NCI-H460 (cell line): ENCODE measurements at regions not wholly inside any gene's neighbourhood (a gene's known extent, or its start where the extent isn't known, plus 50 kb on each side); places are given as distances from the start of the nearest gene placed in this dataset.

Experiments
- DNase-seq: peaks from one replicate; pipeline ENCODE4 v3.0.0-alpha.2; 2016; ENCODE audit warnings: low read depth; ENCODE audit errors: extremely low read depth

- no peak for DNase-seq
These were observed 347.7 kb upstream of the TGFBR2 start for GRCh38 chr3:30258426-30259392.

- DNase-seq, result no peak
These were observed 346.7 kb upstream of the TGFBR2 start for GRCh38 chr3:30259730-30260129.

GRCh38 chr3:30260762-30261161 lies 345.6 kb upstream of the TGFBR2 start:
- DNase-seq, result no peak

- no peak for DNase-seq
These were observed 343.0 kb upstream of the TGFBR2 start for GRCh38 chr3:30263238-30263924.

GRCh38 chr3:30263925-30264313 lies 342.5 kb upstream of the TGFBR2 start:
- no peak for DNase-seq

GRCh38 chr3:30266524-30266923 lies 339.9 kb upstream of the TGFBR2 start:
- no peak for DNase-seq

- no peak for DNase-seq
These were observed 338.1 kb upstream of the TGFBR2 start for GRCh38 chr3:30268288-30268687.

GRCh38 chr3:30269751-30270445 lies 336.5 kb upstream of the TGFBR2 start:
- DNase-seq, result no peak

- no peak for DNase-seq
These were observed 334.6 kb upstream of the TGFBR2 start for GRCh38 chr3:30271781-30272180.

- no peak for DNase-seq
These were observed 332.9 kb upstream of the TGFBR2 start for GRCh38 chr3:30273304-30274072.

GRCh38 chr3:30277494-30277893 lies 328.9 kb upstream of the TGFBR2 start:
- DNase-seq, result no peak

- DNase-seq, result no peak
These were observed 324.9 kb upstream of the TGFBR2 start for GRCh38 chr3:30281526-30281925.

- DNase-seq, result no peak
These were observed 324.2 kb upstream of the TGFBR2 start for GRCh38 chr3:30282154-30282696.

- no peak for DNase-seq
These were observed 321.0 kb upstream of the TGFBR2 start for GRCh38 chr3:30285188-30286006.

GRCh38 chr3:30286007-30286669 lies 320.3 kb upstream of the TGFBR2 start:
- peak; percentile 31 for DNase-seq

- no peak for DNase-seq
These were observed 319.6 kb upstream of the TGFBR2 start for GRCh38 chr3:30286811-30287210.

GRCh38 chr3:30288830-30289229 lies 317.6 kb upstream of the TGFBR2 start:
- no peak for DNase-seq

GRCh38 chr3:30289324-30289723 lies 317.1 kb upstream of the TGFBR2 start:
- DNase-seq, result peak; percentile 26

GRCh38 chr3:30289766-30290165 lies 316.6 kb upstream of the TGFBR2 start:
- DNase-seq, result no peak
